Limb (tissue), 2 donors: ENCODE measurements at regions not wholly inside any gene's neighbourhood (a gene's known extent, or its start where the extent isn't known, plus 50 kb on each side); places are given as distances from the start of the nearest gene placed in this dataset.
"Not testable (repeated sequence)": the region's sequence is repeated elsewhere in the genome, so short reads cannot be mapped to it uniquely, and the experiment has no call there.

Experiments used
- DNase-seq, 2 donors: peaks; one replicate each; pipeline ENCODE4 v3.0.0-alpha.2; 2016; ENCODE audit errors: extremely low spot score in 2 of 2

DNA sequence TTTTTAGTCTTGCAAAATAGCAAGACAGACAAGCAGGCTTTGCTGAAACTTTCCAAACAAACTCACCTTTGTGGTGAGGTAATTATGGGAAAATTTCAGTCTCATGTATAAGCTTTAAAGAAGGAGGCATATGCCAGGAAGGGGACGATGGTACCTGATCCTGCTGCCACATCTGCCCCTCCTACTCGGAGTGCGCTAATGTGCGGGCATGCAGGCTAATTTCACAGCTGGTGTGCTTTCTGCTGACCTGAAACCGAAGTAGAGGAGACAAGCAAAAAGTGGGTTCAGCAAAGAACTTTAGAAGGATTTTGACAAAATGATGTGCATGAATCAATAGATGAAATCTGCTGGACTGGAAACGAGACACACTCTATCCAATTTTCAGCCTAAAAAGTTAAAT lies 117.1 kb upstream of the IRX4 start:
- no peak for DNase-seq

DNA sequence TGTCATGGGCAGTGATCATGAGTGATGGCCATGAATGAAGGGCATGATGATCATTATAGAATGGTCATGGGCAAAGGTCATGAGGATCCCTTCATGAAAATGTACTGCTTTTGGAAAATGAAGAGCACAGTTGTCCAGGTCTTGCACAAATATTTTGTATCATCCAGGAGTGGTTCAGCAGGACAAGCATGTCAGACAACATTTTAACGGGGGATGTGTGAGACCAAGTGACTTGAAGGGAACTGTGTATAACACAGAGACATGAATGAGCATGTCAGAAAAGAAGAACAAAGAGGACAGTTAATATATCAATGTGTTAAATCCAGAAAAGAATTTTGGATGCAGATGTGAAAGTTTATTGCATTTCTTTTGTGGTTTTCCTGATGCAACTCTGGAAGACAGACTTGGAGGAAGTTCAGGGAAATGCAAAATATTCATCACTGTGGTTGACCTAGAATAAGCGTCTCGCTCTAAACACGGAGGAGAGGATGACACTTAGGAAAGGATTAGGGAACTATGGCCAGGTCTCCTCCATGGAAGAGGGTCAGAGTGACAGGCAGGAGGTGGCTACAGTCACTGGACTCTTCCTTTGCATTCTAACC lies 116.1 kb upstream of the IRX4 start:
- no peak for DNase-seq

DNA sequence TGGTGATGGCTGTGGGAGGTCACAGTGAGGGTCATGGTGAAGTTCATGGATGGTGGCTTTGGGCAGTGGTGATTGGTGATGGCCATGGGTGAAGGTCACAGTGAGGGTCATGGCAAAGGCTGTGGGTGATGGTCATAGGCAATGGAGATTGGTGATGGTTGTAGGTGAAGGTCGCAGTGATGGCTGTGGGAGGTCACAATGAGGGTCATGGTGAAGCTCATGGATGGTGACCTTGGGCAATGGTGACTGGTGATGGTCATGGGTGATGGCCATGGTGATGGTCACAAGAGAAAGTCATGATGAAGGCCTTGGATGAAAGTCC lies 115.6 kb upstream of the IRX4 start:
- no peak for DNase-seq

DNA sequence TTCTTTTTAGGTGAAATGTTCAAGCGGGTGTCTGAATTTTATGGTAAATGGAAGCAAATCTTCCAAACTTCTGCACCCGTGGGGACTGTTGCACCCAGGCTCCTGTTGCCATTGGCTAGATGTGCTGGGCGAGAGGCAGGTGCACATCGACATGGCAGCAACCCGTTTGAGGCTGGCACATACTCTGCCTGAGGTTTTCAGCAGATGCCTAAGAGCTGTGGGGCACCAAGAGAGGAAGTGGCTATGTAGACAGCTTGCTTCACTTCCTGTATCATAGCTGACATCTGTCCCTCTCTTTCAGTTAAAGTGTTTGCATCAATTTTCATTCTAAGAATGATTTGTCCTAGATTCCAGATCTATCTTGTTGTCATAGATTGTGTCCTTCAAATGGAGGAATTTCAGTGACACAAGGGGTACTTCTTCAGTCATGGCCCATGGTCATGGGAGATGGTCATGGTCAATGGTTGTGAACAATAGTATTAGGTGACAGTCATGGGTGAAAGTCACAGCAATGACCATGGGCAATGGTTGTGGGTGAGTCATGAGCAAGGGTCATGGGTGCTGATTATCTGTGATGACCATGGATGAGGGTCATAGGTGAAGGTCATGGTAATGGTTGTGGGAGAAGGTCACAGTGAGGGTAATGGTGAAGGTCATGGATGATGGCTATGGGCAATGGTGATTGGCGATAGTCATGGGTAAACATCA lies 115.1 kb upstream of the IRX4 start:
- DNase-seq = no peak

DNA sequence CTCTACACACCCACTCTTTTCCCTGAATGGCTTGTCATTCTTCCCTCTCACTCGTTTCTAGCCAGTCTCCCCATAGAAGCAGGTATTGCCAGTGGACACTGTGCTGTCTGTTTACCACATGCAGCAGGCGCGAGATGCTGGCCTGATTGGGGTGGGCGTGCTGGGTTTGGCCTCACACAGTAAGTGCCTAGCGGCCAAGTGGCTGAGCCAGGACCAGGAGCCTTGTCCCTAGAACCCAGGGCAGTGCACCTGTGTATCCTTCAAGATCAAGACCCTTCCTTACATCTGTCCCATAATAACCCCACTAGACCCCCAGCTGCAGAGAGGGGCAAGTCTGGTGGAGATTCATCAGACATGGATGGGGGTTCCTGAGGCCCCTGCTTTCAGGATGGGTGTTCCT lies 112.8 kb upstream of the IRX4 start:
- no peak for DNase-seq

DNA sequence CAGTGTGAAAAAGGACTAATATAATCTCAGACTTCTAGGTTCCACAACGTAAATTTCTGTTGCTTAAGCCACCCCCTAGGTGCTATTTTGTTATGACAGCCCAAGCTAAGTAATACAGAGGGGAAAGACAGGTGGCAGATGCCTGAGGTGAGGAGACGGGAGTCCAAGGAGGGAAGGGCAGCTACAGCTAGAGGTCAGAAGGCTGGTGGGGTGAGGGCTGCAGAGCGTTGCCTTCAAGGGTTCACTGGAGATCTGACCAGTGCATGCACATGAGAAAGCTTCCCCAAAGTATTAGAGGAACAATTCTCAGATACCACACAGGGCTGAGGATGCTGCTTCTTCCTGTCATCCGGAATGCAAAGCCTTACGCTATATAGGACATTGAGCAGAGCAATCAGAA lies 104.7 kb upstream of the IRX4 start:
- DNase-seq = no peak

DNA sequence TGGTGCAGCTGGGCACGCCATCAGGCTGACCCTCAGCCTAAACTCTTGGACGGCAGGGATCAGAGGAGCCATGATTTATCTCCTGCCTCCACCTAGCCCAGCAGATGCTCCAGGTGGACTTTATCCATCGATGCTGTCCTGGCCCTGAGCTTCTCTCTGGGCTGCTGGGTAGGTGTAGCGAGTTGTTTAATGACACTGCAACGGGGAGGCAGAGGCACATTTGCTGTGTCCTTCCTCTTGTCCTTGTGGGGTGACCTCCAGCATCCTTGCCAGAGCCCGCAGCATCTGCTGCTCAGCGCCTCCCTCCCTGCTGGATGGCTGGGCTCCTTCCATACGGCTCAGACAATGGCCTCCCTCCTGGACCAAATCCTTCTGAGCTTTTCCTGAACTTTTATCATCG lies 103.1 kb upstream of the IRX4 start:
- DNase-seq = no peak

DNA sequence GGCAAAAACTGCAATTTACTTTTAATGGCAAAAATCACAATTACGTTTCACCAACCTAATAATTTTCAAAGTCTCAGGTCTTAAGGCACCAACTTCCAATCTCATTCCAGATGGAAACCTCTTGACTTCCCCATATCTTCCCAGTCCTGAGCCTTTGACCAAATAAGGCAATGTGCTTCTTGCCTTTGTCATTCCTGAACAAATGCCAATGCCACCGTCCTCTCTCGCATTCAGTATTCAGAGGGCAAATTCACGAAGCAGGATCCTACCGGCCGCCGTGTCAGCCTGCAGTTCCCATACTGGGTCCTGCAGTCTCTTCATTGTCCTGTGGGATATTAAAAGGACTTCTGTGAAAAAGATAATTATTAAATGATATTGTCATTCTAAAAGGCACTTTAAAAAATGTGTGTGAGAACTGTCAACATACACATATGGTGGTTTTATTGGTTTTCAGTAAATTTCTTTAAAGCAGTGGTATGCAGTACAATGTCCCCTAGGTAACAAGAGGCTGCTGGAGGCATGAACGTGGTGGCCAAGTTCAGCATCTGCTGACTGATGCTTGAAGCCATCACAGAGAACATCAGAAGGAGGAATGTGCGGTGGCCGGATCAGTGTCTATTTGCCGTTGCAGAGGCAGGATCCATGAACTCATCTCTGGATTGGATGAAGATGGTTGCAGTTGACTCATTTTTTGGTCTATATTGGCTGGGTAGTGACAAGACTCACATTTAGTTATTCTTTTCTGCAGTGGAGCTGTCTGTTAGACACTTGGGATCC lies 101.4 kb upstream of the IRX4 start:
- no peak for DNase-seq

DNA sequence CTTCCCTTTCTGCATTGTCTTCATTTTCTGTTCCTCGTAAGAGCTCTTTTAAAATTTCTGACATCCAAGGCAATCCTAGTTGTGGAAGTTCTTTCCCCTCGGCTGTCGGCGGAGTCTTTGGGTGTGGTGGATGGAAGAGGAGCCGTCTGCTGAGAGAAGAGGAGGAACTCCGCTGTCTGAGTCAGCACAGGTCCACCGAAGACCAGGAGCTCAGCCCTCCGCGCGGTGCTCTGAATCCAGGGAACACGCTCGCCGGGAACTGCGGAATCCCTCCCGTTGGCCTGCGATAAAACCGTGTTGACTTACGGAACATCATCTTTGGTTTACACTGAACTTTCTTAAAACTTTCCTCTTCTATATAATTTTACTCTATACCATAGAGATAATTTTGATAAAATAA lies 100.7 kb upstream of the IRX4 start:
- no peak for DNase-seq

DNA sequence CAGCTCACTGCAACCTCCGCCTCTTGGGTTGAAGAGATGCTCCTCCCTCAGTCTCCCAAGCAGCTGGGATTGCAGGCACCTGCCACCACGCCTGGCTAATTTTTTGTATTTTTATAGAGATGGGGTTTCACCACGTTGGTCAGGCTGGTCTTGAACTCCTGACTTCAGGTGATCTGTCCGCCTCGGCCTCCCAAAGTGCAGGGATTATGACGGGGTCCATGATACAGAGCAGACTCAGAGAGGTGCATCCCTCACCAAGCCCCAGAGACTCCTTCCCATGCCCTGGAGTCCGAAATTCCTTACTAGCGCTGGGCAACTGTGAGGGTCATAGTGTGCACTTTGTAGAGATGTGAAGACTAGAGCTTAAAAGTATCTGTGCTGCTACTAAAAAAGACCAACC lies 99.8 kb upstream of the IRX4 start:
- not testable (repeated sequence) for DNase-seq

DNA sequence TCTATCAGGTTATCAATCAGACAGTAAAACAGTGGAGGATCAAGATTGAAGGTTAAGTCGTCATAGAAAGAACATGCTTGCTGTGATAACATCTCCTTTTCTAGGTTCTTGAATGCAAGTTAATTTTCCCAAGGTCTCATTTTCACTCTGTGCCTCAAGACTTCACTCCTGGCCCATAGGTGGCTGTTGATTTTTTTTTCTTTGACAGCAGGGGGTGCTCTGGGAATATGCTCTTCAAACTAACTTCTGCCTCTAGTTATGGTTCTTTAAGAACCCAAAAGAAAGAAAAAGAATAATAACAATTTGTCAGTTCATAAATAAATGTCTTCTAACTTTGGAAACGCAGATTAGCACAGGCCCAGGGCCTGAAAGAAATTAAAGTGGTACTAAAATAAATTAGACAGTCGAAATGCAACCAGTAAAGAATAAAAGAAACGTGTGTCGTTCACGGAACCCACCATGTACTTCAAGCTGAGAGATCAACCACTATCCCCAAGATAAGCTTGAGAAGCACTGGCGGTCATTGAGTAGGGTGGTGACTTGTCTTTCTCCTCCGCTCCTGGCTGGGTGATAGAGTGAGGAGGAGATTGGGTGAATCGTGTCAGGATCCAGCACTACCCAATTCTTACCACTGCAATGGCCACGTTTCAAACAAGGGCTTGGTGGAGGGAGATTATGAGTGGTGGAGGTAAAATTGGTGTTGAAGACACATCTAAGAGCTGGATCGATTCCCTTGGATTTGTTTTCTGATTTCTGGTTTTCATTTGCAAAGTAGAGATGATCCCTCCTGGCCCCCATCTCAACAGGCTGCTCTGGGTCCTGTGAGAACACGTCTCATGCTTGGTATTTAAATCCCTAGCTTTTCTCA lies 93.4 kb upstream of the IRX4 start:
- DNase-seq = no peak

DNA sequence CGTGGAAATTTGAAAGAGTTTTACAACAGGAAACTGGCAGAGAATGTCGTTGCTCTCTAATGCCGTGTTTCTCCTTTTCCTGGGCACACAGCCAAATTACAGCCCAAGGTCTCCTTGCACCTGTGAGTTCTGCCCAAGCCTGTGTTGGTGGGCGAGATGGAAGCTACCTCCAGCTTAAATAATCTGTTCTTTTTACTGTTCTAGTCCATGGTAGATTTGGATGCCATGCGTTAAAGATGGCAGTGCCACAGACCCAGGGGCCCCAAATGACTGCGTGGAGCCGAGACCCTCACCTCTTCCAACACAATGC lies 92.6 kb upstream of the IRX4 start:
- no peak for DNase-seq

DNA sequence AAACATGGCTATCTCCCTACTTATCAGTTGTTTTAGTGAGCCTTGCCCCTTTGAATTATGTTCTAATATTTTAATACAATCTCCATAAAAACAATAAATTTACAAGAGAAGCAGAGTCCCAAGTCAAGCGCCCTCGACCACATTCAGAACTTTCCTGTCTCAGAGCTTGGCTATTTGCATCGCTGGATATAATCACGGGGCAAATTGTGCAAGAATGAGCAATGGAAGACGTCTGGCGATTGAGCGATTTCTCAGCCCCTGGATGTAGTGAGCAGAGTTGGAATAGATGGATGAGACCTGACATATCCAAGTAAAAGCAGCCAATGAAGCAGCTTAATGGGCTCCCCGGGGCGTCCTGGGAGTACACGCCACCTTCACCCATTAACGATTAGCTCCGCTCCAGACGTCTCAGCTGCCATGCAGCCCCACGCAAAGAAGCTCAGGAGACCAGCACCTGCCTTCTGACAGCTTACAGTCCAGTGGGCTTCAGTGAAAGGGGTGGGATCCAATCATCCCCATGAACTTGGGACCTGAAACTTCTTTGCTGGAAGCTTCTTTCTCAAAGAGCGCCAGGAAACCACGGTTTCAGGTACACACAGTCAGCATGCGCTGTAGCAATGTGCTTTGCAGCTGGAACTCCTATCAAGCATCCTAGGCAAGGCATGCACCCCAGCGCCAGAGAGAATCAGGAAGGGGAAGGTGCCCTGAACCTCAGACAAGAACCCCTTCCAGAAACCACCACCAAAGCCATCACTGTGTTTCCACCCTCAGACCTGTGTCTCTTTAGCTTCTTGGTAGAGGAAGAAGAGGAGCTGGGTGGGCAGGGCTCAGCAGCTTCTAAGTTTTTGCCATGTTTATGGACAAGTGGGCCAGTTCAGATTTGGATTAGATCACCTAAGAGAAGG lies 92.0 kb upstream of the IRX4 start:
- DNase-seq = no peak

DNA sequence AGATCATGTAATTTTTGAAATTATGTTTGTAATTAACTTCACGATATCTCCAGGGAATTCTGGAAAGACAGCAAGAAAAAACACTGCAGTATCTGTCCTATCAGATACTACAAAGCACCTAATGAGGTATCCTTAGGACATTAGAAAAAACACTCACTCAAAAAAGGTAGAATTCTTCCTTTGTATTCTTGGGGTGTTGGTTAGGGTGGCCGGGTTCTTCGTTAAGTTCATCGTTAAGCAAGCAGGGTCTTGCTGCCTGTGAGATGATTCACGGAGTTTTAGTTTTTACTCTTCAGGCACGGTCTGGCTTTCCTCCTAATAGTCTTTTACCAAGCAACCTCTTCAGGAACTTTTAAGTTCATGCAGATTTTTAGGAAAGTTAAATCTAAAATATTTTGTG lies 91.4 kb upstream of the IRX4 start:
- DNase-seq = no peak

DNA sequence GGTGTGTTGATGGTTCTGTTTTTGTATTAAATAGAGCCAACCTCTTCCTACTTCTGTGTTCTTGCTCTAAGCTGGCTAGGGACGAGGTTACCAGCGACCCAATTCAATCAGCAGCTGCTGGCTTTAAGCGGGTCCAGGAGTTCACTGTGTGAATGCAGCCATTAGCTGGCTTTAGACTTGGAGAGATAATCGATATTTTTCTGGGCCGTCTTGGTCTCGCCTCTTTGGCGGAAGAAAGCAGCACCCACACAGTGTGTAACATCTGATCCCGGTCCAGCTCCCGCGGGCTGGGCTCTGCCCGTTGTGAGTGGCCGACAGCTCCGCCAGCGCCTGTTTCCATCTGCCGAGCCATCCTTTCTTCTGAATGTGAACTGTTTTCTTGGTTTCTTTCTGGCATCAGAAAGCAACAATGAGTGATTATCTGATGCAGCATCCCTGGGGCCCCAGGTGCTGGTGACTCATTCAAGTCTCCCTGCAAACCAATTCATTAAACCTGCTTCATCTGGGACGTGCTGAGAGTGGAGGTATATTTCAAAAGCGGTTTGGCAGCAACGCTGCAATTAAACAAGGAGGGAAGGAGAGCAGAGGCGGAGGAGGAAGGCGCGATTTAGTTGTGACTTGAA lies 90.8 kb upstream of the IRX4 start:
- DNase-seq = no peak

DNA sequence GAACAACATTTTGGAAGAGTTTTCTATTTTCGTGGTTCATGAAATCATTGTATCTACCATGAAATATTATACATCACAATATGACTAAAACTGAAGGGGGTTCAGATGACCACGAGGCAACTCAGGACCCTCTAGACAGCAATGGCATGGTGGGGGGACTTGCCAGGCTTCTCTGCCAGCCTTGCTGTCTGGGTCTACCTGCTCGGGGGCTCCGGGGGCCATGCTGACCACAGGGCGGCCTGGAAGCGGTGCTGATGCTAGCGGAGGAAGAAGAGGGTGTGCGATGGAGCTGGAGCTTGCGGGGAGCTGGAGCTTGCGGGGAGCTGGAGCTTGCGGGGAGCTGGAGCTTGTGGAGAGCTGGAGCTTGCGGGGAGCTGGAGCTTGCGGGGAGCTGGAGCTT lies 89.2 kb upstream of the IRX4 start:
- DNase-seq = no peak

DNA sequence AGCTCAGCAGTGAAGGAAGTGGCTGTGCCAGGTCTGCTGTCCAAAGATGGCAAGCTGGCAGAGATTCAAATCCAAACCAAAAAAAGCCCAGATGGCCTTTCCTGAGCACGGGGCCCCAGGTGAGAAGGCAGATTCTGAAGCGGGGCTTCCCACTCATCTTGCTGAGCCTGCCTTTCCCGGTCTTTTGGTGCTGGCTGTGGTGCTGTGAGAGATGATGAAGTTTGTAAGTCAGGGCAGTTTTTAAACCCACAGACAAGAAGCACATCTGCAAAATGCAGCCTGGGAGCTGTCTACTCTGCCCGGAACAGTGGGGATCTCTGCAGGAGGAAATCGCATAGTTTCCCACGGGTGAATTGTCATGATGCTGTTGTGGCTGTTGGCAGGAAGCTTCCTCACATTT lies 85.0 kb upstream of the IRX4 start:
- DNase-seq = peak in 1 of 2 donors; percentile 24

DNA sequence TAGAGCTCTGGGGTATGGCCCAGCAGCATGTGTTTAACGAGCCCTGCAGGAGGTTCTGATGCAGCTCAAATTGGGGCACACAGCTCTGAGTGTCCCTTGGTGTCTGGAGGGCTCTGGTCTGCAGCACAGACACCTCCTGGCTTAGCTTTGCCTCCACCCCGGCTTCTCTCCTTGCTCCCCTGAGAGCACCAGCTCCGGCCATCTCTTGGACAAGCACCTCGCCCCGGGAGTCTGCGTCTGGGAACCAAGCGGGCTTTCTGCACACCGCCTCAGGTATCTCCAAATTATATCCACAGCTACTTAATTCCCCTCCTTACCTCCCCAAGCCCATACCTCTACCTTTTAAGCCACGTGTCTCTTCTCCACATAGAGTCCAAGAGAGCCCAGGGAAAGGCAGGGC lies 83.7 kb upstream of the IRX4 start:
- no peak for DNase-seq

DNA sequence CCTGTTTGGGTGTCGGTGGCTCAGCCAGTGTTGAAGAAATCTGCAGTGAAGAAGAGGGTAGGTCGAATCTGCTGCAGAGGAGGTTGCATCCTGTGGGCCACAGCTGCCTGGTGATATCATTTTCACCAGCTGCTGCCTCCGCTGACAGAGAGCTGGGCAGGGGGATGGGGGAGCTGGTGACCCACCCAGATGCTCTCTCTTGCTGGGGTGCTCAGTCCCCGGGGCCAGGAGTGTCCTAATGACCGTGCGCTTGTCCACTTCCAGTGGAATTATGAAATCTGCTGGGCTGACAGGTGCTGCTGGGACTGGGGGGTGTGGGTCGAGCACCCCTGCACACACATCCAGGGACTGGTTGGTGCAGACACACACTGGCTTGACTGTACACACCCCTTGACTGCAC lies 83.2 kb upstream of the IRX4 start:
- peak in 1 of 2 donors; percentile 36 for DNase-seq

DNA sequence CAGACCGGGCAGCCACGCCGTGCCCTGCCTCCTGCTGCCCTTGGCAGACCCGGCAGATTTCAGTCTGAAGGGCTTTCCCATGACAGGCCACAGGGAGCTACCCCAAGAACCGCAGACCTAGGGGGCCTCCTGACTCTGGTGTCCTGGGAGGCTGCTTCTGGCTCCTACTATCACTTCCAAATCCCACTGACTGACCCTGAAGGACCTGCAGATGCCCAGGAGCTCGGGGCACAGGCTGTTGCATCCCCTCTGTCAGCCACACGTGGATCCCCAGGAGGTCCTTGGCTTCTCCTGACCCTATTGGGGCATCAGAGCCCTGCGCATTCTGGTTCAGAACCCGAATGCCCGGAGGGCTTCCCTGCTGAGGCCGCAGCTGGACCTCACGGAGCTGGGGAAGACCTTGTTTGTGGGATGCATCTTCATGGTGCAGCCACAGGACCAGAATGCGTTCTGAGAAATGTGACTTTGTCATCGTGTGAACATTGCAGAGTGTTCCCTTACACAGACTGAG lies 81.3 kb upstream of the IRX4 start:
- DNase-seq = no peak

DNA sequence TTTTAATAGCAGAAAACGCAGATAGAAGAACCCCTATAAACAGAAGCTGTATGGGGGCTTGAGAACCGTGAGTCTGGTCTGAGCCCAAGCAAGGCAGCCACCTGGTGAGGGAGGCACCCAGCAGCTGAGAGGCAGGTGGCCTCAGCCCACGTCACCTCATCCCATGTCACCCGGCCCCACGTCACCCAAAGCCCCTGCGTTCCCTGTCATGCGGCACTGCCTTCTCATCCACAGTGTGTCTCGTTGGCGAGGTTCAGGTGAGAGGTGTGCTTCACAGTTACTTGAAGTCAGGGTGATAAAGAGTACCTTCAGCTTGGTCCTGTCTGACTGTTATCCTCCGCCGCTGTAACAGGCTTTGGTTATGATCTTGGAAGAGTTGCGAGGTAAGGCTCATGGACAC lies 80.6 kb upstream of the IRX4 start:
- no peak for DNase-seq
